ENCODE measurements at regions not wholly inside any gene's neighbourhood (a gene's known extent, or its start where the extent isn't known, plus 50 kb on each side); places are given as distances from the start of the nearest gene placed in this dataset.
"Not testable (repeated sequence)": the region's sequence is repeated elsewhere in the genome, so short reads cannot be mapped to it uniquely, and the experiment has no call there.

- DNase-seq (ENCODE audit: low read depth, low spot score), result no peak
These were observed 989.0 kb upstream of the NUDT12 start for GRCh38 chr5:104551628-104552027.

GRCh38 chr5:104546871-104547270, 984.3 kb upstream of the NUDT12 start:
- H3K27ac ChIP-seq (ENCODE audit: low read depth, low read length); CTCF ChIA-PET; H3K27me3 ChIP-seq (ENCODE audit: control insufficient read depth, insufficient read depth, low read length); DNase-seq (ENCODE audit: low read depth, low spot score); H3K9me3 ChIP-seq (ENCODE audit: control insufficient read depth, insufficient read depth, low read length); H3K4me3 ChIP-seq (ENCODE audit: low read depth, low read length); POLR2A ChIA-PET: not testable (repeated sequence)

More at GRCh38 chr5:104551628-104552027, 989.0 kb upstream of the NUDT12 start:
- CTCF ChIA-PET, result no interaction called here
- TF ChIP-seq, protein P1, sequence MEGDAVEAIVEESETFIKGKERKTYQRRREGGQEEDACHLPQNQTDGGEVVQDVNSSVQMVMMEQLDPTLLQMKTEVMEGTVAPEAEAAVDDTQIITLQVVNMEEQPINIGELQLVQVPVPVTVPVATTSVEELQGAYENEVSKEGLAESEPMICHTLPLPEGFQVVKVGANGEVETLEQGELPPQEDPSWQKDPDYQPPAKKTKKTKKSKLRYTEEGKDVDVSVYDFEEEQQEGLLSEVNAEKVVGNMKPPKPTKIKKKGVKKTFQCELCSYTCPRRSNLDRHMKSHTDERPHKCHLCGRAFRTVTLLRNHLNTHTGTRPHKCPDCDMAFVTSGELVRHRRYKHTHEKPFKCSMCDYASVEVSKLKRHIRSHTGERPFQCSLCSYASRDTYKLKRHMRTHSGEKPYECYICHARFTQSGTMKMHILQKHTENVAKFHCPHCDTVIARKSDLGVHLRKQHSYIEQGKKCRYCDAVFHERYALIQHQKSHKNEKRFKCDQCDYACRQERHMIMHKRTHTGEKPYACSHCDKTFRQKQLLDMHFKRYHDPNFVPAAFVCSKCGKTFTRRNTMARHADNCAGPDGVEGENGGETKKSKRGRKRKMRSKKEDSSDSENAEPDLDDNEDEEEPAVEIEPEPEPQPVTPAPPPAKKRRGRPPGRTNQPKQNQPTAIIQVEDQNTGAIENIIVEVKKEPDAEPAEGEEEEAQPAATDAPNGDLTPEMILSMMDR (IDR thresholded peaks at IDR 0.05; ENCODE audit: low read depth, low read length), result no peak
- POLR2A ChIA-PET, result no interaction called here
- H3K27ac ChIP-seq (ENCODE audit: low read depth, low read length), result no peak overlapping the region
- no peaks in the 10 kb centered on the region for H3K9me3 ChIP-seq (ENCODE audit: control insufficient read depth, insufficient read depth, low read length)
- H3K27me3 ChIP-seq (ENCODE audit: control insufficient read depth, insufficient read depth, low read length), result no peaks in the 10 kb centered on the region
- no peak overlapping the region for H3K4me3 ChIP-seq (ENCODE audit: low read depth, low read length)

DNA sequence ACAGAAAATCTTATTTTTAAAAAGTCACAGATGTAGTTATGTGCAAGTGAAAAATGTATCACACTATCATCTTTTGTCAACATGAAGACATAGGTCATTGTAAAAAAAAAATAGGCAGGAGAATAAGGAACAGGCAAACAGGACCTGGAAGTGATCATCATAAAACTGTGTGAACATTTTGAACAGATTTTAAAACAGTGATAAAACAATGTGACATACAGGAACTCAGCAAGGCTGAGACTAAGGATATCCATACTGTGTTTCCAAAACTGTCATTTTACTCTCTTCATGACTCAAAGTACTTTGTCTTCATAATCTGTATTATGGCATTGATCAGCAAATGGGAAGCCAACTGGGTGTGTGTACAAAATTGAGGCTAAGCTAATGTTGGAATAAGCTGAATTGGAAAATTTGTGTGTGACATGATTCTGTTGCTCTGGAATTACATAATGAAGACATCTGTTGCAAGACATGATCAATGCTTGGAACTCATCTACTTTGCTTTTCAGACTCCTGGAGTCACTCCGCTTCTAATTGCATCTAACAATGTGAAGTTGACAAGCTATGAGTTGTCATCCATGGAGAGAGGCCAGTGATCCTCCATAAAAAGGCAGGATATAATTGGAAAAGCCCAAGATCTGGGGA, 978.7 kb upstream of the NUDT12 start:
- TF ChIP-seq, protein P1 (IDR thresholded peaks at IDR 0.05; ENCODE audit: low read depth, low read length), result no peak
- Histone ChIP-seq H3K4me3 (ENCODE audit: low read depth, low read length) (no peak overlapping the region), H3K9me3 (ENCODE audit: control insufficient read depth, insufficient read depth, low read length) (no peaks in the 10 kb centered on the region), H3K27ac (ENCODE audit: low read depth, low read length) (no peak overlapping the region), H3K27me3 (ENCODE audit: control insufficient read depth, insufficient read depth, low read length) (no peaks in the 10 kb centered on the region)
- CTCF ChIA-PET, result no interaction called here
- DNase-seq (ENCODE audit: low read depth, low spot score), result no peak
- POLR2A ChIA-PET, result no interaction called here

- ChIA-PET CTCF (no interaction called here), POLR2A (no interaction called here)
- H3K27me3 ChIP-seq (ENCODE audit: control insufficient read depth, insufficient read depth, low read length), result no peaks in the 10 kb centered on the region
- no peak overlapping the region for H3K4me3 ChIP-seq (ENCODE audit: low read depth, low read length)
- no peaks in the 10 kb centered on the region for H3K9me3 ChIP-seq (ENCODE audit: control insufficient read depth, insufficient read depth, low read length)
- TF ChIP-seq, protein P1 (IDR thresholded peaks at IDR 0.05; ENCODE audit: low read depth, low read length), result no peak
- peak; percentile 20 for DNase-seq (ENCODE audit: low read depth, low spot score)
- no peak overlapping the region for H3K27ac ChIP-seq (ENCODE audit: low read depth, low read length)
These were observed 977.9 kb upstream of the NUDT12 start for GRCh38 chr5:104540448-104540847.

DNA sequence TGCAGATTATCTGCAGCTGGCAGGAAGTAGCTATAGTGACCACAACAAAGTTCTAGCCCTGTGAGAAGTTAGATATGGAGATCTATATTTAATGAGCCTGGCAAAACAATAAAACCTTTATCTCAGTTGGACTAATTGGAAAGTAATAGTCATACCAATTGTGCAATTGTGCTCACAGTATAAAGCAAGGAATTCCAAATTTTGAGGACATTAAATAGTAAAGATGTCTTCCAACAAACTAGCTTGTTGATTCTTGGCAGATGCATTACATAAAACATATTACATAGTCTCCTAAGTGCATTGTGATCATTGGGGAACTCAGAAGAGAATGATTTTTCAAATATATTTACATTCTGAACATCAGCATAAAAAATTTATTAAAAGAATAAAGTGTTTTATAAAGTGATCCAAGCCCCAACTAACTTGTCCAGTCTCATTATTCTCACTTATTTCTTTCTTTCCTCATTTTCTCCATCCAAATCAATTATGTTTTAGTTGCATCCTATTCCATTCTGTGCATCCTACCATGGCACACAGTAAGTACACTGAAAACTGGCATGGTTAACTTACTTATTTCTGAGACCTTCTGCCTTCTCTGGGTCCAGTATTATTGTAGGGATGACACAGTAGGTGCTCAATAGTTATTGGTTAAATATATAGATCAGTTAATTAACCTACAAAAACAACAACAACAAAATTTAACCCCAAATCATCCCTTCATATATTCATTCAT, 977.2 kb upstream of the NUDT12 start:
- no peaks in the 10 kb centered on the region for H3K9me3 ChIP-seq (ENCODE audit: control insufficient read depth, insufficient read depth, low read length)
- TF ChIP-seq, protein P1 (IDR thresholded peaks at IDR 0.05; ENCODE audit: low read depth, low read length), result no peak
- DNase-seq (ENCODE audit: low read depth, low spot score), result no peak
- H3K27me3 ChIP-seq (ENCODE audit: control insufficient read depth, insufficient read depth, low read length), result no peaks in the 10 kb centered on the region
- H3K27ac ChIP-seq (ENCODE audit: low read depth, low read length), result no peak overlapping the region
- ChIA-PET CTCF (no interaction called here), POLR2A (no interaction called here)
- no peak overlapping the region for H3K4me3 ChIP-seq (ENCODE audit: low read depth, low read length)
